ENCODE measurements at regions not wholly inside any gene's neighbourhood (a gene's known extent, or its start where the extent isn't known, plus 50 kb on each side); places are given as distances from the start of the nearest gene placed in this dataset.

DNA sequence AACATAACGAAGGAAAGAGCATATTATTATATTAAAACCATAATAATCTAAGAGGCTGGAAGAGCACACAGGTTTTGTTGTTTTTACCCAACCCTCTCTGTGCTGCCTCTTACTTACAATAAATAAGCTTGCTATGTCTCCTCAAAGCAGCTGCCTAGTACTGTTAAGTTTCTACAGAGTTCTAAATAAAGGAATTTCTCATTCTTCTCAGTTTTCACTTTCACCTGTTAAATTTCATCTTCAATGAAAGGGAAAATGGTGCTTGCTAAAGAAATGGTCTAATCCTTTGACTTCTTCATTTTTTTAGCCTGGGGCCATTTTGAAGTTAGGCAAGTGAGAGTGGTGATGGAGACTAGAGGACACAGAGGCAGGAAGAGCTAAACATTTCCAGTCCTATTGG lies 396.1 kb downstream of the MAN2A1 start:
- DNase-seq: no peak

- DNase-seq: no peak
Measured at GRCh38 chr5:110086658-110087388, 397.1 kb downstream of the MAN2A1 start.

DNA sequence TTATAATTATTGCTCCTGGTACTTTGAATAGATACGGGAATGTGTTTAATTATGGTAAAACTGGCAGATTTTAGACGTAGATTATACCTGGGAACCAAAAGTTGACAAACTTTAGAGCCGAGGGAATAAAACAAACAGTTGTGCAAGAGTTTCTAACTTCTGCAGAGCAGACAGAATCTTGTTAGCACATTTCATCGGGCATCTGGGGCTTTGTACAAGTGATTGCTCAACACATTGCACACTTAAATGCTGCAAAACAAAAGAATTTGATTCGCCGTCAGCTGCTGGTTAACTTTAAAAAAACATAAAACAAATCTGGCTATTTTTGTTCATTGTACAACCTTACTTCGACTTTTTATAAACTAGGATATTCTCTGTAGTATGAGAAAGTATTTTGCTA lies 398.1 kb downstream of the MAN2A1 start:
- DNase-seq: no peak

- no peak for DNase-seq
Measured at GRCh38 chr5:110088676-110089436, 399.1 kb downstream of the MAN2A1 start.

DNA sequence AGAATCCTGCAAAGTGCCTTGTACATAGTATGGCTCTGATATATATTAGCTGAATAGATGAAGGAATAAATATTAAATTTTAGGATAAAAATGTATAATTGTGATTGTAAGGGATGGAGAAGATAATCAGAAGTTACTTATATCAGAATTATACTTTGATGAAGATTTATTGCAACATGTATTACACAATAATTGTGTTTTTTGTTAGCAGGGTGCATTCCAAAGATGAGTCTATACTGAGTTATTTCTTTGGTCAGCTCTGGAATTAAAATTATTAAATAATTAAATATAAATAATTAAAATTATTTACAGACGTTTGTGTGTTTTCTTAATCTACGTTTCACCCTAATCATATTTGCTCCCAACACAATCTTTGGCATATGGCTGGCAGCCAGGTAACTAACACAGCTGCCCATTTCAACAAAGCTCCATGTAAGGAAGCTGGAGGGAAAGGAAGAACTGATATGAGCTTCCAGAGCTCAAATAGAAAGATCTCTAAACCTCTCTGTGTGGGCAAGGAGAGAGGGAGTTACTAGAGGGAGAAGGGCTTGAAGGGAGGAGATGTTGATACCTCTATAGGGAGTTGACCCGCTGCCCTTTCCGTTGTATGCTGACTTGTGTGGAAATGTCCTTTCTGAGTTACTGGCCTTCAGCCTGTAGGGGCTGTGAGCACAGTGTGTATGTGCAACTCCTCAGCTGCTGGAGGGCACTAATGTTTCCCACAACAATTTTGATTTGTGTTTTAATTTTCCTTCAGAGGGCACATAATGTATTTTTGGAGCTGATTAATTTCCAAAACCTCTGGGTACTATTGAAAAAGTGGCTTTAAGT lies 403.4 kb downstream of the MAN2A1 start:
- no peak for DNase-seq

GRCh38 chr5:110094109-110094508 lies 404.4 kb downstream of the MAN2A1 start:
- DNase-seq: no peak

DNA sequence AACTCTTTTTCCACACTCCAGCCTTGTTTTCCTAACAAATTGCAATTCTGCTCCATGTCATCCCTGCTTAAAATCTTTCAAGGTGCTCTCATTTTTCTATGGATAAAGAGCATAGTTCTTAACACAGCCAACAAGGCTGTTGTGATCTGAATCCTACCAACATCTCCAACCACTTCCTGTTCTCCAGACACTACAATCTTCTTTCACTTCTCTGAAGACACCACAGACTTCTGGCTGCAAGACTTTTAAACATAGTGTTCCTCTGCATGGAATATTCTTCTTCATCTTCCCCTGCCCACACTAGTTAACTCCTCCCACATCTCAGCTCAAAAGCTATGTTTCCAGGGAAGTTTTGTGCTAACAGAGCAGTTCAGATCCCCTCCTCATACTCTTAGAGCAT lies 404.8 kb downstream of the MAN2A1 start:
- no peak for DNase-seq

- DNase-seq: no peak
Measured at GRCh38 chr5:110096419-110096818, 406.7 kb downstream of the MAN2A1 start.

- DNase-seq: no peak
Measured at GRCh38 chr5:110099572-110099971, 409.8 kb downstream of the MAN2A1 start.

DNA sequence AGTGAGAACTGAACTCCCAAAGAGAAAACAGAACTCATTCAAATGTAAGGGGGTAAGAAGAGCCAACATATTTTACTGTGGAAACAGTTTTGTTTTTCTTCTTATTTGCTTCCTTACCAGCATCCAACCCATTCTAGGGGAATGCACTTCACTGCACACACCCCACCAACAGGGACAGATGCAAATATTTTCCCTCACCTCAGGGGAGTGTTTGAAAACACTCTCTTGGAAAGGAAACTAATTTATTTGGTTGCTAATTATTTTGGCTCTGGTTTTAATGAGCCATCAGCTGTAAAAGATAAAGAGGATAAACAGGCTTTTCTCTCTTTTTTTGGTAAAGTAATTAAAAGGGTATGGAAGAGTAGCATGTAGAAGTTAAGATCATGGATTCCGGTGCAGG lies 413.4 kb downstream of the MAN2A1 start:
- no peak for DNase-seq

DNA sequence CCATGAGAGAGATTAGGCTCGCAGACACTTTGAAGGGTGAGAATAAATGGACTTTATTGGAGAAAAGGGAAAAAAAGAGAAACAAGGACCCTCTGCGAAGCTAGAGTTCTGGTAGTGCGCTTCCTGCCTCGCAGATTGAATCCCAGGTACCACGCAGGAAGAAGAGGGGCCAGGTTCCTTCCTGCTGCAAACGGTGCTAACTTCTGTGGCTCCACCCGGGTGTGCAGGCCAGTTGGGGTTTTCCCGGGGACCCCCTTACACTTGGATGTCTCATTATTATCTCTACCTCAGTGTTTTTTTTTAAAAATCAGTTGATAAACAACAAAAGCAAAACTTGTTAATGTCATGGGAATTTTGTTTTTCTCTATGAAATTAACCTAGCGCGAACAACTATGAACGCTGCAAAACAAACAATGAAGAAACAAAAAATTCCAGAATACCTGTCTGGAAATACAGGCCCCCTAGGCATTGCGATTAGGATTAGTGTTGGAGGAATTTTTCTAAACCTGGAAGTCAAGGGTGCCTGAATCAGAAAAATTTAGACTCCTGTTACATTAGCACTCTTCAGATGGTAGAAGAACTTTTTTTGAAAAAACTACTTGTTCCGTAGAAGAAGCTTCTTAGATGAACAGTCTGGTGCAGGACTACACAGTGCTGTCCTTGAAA lies 414.5 kb downstream of the MAN2A1 start:
- DNase-seq: no peak

DNA sequence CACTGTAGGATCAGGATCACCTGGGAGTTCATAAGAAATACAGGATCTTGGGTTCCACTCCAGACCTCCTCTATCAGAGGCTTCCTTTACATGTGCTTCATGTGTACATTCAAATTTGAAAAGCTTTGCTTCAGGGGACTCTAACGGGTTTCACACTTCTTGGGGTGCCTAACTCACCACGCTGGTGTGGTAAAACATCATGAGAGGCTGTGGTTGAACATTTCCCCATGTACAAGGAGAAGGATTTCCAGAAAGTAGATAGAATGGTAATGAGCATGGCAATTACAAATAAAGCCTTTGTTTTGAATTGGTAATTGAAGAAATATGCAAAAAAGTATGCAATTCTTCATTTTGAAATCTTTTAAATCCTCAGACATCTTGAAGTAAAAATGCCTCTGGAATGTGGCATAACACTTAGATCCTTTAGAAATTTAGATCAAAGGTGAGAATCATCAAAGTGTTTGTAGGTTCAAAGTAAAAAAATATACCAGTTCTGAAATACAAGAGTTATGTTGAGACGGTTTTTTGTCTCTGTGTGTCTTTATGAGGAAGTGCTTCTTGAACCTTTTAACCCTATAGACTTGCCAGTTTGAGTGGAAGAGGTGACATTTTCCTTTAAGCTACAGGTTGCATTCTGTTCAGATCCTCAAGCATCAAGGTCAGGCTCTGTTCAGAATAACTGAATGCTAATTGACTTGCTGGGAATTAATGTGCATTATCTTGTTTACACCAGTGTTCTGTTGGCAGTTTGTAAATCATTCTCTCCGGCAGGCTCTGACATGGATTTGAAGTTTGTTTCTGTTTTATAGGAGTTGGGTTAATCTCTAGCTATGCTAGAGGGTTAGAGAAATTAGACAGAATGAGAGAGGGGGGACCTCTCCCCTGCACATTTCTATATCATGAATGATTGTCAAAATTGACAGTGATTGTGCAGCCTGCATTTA lies 415.3 kb downstream of the MAN2A1 start:
- no peak for DNase-seq

- no peak for DNase-seq
Measured at GRCh38 chr5:110105692-110106091, 416.0 kb downstream of the MAN2A1 start.

- no peak for DNase-seq
Measured at GRCh38 chr5:110106750-110107149, 417.0 kb downstream of the MAN2A1 start.

- no peak for DNase-seq
Measured at GRCh38 chr5:110108520-110108919, 418.8 kb downstream of the MAN2A1 start.

DNA sequence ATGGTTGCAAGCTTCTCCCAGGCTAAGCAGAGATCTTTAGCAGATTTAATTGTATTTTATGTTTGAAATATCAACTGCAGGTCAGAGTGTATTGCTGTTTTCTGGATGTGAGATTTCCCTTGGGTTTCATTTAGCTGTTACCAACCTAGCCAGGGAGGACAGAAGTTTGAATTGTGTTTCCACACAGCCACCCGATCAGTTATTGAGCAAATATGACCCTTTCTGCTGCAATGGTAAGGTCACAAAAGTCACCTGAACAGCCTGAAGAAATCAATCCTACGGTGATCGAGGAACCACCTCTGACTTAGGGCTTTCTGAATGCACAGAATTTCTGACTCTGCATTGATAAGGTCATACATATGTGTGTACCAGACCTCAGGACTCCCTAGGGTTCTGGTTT lies 419.9 kb downstream of the MAN2A1 start:
- no peak for DNase-seq

DNA sequence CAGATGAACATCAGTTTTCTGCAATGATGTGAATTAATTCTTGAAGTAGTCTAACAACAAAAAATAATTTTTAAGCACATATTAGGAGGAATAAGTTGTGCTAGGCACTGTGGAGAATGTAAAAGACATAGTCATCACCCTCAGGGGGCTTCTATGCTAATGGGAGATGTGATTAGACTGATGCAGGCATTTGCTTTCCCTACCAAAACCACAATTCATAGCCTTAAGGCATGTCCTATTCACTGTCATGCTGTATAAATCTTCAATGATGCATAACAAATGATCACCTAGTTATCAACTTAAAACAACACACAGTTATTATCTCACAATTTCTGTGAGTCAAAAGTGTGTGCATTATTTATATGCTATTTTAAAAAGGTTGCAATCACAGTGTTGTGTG lies 422.6 kb downstream of the MAN2A1 start:
- no peak for DNase-seq

DNA sequence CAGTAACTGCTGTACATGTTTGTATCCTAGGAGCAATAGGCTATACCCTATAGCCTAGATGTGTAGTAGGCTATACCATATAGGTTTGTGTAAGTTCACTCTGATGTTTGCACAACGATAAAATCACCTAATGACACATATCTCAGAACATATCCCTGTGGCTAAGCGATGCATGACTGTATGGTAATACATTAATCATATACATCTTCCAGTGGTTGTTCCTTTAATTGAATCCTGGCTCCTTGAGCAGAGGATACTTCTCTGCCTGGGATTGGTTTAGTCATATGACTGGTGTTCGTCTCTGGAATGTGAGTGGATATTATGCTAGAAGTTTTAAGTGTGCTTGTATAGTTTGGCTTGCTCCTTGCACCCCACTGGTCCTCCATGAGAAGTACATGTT lies 425.8 kb downstream of the MAN2A1 start:
- DNase-seq: no peak

DNA sequence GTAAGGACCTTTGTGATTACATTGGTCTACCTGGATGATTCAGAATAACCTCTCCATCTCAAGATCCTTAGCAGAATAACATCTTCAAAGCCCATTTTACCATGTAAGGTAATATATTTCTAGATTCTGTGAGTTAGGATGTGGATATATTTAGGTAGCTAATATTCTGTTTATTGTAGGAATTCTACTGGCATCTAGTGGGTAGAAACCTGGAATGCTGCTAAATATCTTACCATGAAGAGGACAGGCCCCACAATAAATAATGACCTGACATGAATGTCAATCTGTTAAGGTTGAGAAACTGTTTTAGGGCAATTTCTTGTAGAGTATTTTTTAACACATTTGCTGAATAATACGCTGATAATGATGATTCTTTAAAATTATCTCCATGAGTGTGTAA lies 426.8 kb downstream of the MAN2A1 start:
- no peak for DNase-seq

GRCh38 chr5:110134963-110135935 lies 445.5 kb downstream of the MAN2A1 start:
- no peak for DNase-seq

DNA sequence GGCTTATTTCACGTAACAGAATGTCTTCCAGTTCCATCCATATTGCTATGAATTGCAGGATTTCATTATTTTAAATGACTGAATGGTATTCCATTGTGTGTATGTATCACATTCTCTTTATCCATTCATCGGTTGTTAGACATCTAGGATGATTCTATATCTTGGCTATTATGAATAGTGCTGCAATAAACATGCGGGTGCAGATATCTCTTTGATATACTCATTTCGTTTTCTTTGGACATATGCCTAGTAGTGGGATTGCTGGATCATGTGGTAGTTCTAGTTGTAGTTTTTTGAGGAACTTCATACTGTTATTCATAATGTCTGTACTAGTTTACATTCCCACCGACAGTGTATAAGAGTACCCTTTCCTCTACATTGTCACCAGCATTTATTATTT lies 460.5 kb downstream of the MAN2A1 start:
- no peak for DNase-seq
